ENCODE measurements at regions not wholly inside any gene's neighbourhood (a gene's known extent, or its start where the extent isn't known, plus 50 kb on each side); places are given as distances from the start of the nearest gene placed in this dataset.

GRCh38 chr2:212677466-212677865 lies 138.9 kb upstream of the ERBB4 start:
- no peaks in the 10 kb centered on the region for H3K79me1 ChIP-seq (ENCODE audit: insufficient read depth, low read depth, low read length, poor library complexity, severe bottlenecking)
- H2BK5ac ChIP-seq (ENCODE audit: insufficient read length, low read length) = no peak overlapping the region
- no peaks in the 10 kb centered on the region for H3K4me1 ChIP-seq (ENCODE audit: insufficient read depth, low read length)
- H3K4me1 Mint-ChIP-seq = peaks cover 7% of the 10 kb centered on the region in 2 experiments
- H3K79me2 ChIP-seq (ENCODE audit: insufficient read depth, low read length) = no peaks in the 10 kb centered on the region
- TF ChIP-seq, protein P1, sequence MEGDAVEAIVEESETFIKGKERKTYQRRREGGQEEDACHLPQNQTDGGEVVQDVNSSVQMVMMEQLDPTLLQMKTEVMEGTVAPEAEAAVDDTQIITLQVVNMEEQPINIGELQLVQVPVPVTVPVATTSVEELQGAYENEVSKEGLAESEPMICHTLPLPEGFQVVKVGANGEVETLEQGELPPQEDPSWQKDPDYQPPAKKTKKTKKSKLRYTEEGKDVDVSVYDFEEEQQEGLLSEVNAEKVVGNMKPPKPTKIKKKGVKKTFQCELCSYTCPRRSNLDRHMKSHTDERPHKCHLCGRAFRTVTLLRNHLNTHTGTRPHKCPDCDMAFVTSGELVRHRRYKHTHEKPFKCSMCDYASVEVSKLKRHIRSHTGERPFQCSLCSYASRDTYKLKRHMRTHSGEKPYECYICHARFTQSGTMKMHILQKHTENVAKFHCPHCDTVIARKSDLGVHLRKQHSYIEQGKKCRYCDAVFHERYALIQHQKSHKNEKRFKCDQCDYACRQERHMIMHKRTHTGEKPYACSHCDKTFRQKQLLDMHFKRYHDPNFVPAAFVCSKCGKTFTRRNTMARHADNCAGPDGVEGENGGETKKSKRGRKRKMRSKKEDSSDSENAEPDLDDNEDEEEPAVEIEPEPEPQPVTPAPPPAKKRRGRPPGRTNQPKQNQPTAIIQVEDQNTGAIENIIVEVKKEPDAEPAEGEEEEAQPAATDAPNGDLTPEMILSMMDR (conservative IDR thresholded peaks at IDR 0.05) = no peak
- no peak overlapping the region for H3T11ph ChIP-seq (ENCODE audit: low read length)
- H2AK5ac ChIP-seq (ENCODE audit: insufficient read length, low read length) = no peak overlapping the region
- H2BK12ac ChIP-seq (ENCODE audit: insufficient read length, low read depth, low read length) = no peak overlapping the region
- no peaks in the 10 kb centered on the region for H3K27me3 Mint-ChIP-seq (ENCODE audit: low read depth)
- H3K18ac ChIP-seq (ENCODE audit: insufficient read length, low read depth, low read length) = no peak overlapping the region
- H4K5ac ChIP-seq (ENCODE audit: insufficient read length, low read depth, low read length) = no peak overlapping the region
- no peak overlapping the region for H3K23ac ChIP-seq (ENCODE audit: insufficient read length, low read depth, low read length)
- no peak overlapping the region for H3K14ac ChIP-seq (ENCODE audit: insufficient read depth, low read length)
- no peak overlapping the region for H3K27ac ChIP-seq (ENCODE audit: insufficient read length, low read depth, low read length)
- no peak overlapping the region for H3K56ac ChIP-seq (ENCODE audit: insufficient read length, low read depth, low read length)
- H4K8ac ChIP-seq (replicated peaks; ENCODE audit: insufficient read length, low read depth, low read length) = no peak overlapping the region
- H3K9me3 ChIP-seq (ENCODE audit: control insufficient read depth, low read depth, low read length) = no peaks in the 10 kb centered on the region
- H3K9ac ChIP-seq (ENCODE audit: extremely low read depth, insufficient read length, low read length) = no peak overlapping the region
- H3K4me2 ChIP-seq (ENCODE audit: insufficient read depth, insufficient read length, low read length) = no peak overlapping the region
- no peak overlapping the region for H3K4me3 Mint-ChIP-seq
- H3K4ac ChIP-seq (ENCODE audit: low read depth, low read length) = no peak overlapping the region
- H2BK120ac ChIP-seq (ENCODE audit: low read depth, low read length, poor library complexity, severe bottlenecking) = no peak overlapping the region
- H4K91ac ChIP-seq (ENCODE audit: insufficient read length, low read depth, low read length) = no peak overlapping the region
- H2BK20ac ChIP-seq (ENCODE audit: low read depth, low read length, poor library complexity, severe bottlenecking) = no peak overlapping the region
- H3K27me3 ChIP-seq (ENCODE audit: insufficient read depth, low read length) = no peaks in the 10 kb centered on the region
- H2AFZ ChIP-seq (ENCODE audit: low read length) = no peak overlapping the region
- H3K36me3 Mint-ChIP-seq (ENCODE audit: insufficient read depth in 1 of 3, low read depth in 3 of 3) = no peaks in the 10 kb centered on the region
- no peaks in the 10 kb centered on the region; a peak in 1 of 5 replicates for H3K9me3 Mint-ChIP-seq
- DNase-seq = peak; percentile 51
- WGBS (ENCODE audit: extremely low coverage, insufficient read length, low lambda C conversion rate) = no CpG with 5 or more reads among the region's 1 CpG
- no peak overlapping the region for H2BK15ac ChIP-seq (ENCODE audit: low read depth, low read length)
- H4K20me1 ChIP-seq (ENCODE audit: control insufficient read depth, insufficient read depth, insufficient read length) = no peaks in the 10 kb centered on the region
- H3K27ac Mint-ChIP-seq = peak overlapping the region in 2 of 3 experiments; percentile 17 to 63; a peak in 2 of 7 replicates
- H3K23me2 ChIP-seq (ENCODE audit: insufficient read length, low read depth, low read length, poor library complexity, severe bottlenecking) = no peaks in the 10 kb centered on the region
